HG02759 (cell line): ENCODE measurements at regions not wholly inside any gene's neighbourhood (a gene's known extent, or its start where the extent isn't known, plus 50 kb on each side); places are given as distances from the start of the nearest gene placed in this dataset.
"Not testable (repeated sequence)": the region's sequence is repeated elsewhere in the genome, so short reads cannot be mapped to it uniquely, and the experiment has no call there.

Source experiments
- ATAC-seq: cut with Tn5 transposase; IDR thresholded peaks from one replicate; pipeline ENCODE4 v1.9.1; 2021; ENCODE audit warnings: mild to moderate bottlenecking, moderate library complexity; ENCODE audit not compliant: unreplicated experiment

GRCh38 chr2:142585785-142586184 lies 291.7 kb upstream of the KYNU start:
- ATAC-seq = peak; percentile 66

GRCh38 chr2:142582317-142582716 lies 295.1 kb upstream of the KYNU start:
- ATAC-seq = no peak

GRCh38 chr2:142581491-142581890 lies 296.0 kb upstream of the KYNU start:
- no peak for ATAC-seq

- ATAC-seq = no peak
Measured at GRCh38 chr2:142580691-142581090, 296.8 kb upstream of the KYNU start.

GRCh38 chr2:142575561-142575960 lies 301.9 kb upstream of the KYNU start:
- no peak for ATAC-seq

- ATAC-seq = no peak
Measured at GRCh38 chr2:142574388-142574787, 303.1 kb upstream of the KYNU start.

GRCh38 chr2:142572346-142573132 lies 304.9 kb upstream of the KYNU start:
- no peak for ATAC-seq

- no peak for ATAC-seq
Measured at GRCh38 chr2:142571934-142572333, 305.5 kb upstream of the KYNU start.

- no peak for ATAC-seq
Measured at GRCh38 chr2:142562900-142563299, 314.6 kb upstream of the KYNU start.

GRCh38 chr2:142561656-142562055 lies 315.8 kb upstream of the KYNU start:
- no peak for ATAC-seq

- no peak for ATAC-seq
Measured at GRCh38 chr2:142557391-142557790, 320.1 kb upstream of the KYNU start.

- not testable (repeated sequence) for ATAC-seq
Measured at GRCh38 chr2:142545999-142546398, 331.5 kb upstream of the KYNU start.

- ATAC-seq = no peak
Measured at GRCh38 chr2:142545036-142545435, 332.4 kb upstream of the KYNU start.

- ATAC-seq = no peak
Measured at GRCh38 chr2:142544173-142544572, 333.3 kb upstream of the KYNU start.

- no peak for ATAC-seq
Measured at GRCh38 chr2:142542431-142542910, 335.0 kb upstream of the KYNU start.

GRCh38 chr2:142536966-142537365 lies 340.5 kb upstream of the KYNU start:
- no peak for ATAC-seq

GRCh38 chr2:142536492-142536891 lies 341.0 kb upstream of the KYNU start:
- no peak for ATAC-seq

GRCh38 chr2:142535311-142535710 lies 342.2 kb upstream of the KYNU start:
- ATAC-seq = no peak

- no peak for ATAC-seq
Measured at GRCh38 chr2:142533177-142533576, 344.3 kb upstream of the KYNU start.

- ATAC-seq = no peak
Measured at GRCh38 chr2:142531377-142531776, 346.1 kb upstream of the KYNU start.

- ATAC-seq = no peak
Measured at GRCh38 chr2:142525720-142526119, 351.7 kb upstream of the KYNU start.

- ATAC-seq = no peak
Measured at GRCh38 chr2:142521492-142521891, 356.0 kb upstream of the KYNU start.

- ATAC-seq = no peak
Measured at GRCh38 chr2:142515493-142515892, 362.0 kb upstream of the KYNU start.
